SK-N-SH treated with all-trans-retinoic acid at 6 μM for 48 hours (cell line): ENCODE measurements at regions not wholly inside any gene's neighbourhood (a gene's known extent, or its start where the extent isn't known, plus 50 kb on each side); places are given as distances from the start of the nearest gene placed in this dataset.

Experiments used
- ATAC-seq: fragments of 200-7000 bp; cut with Tn5 transposase; 3 replicates; pipeline ENCODE4 v1.9.1; 2020; ENCODE audit warnings: mild to moderate bottlenecking, moderate library complexity
- ARNTL ChIP-seq: fragments of 450-650 bp; formaldehyde crosslinking; IDR thresholded peaks from 2 replicates; pipeline ENCODE4 v1.5.0; 2020; ENCODE audit warnings: low read depth, mild to moderate bottlenecking, moderate library complexity, borderline replicate concordance
- CSRNP3 ChIP-seq: fragments of 250-450 bp; sonication (Bioruptor Pico); IDR thresholded peaks from 2 replicates; pipeline ENCODE4 v1.5.1; 2021; ENCODE audit warnings: mild to moderate bottlenecking, moderate library complexity
- ESRRG ChIP-seq: fragments of 250-450 bp; sonication (Bioruptor Pico); IDR thresholded peaks from 2 replicates; pipeline ENCODE4 v1.6.1; 2021; ENCODE audit warnings: mild to moderate bottlenecking
- ISL1 ChIP-seq: fragments of 250-450 bp; sonication (Bioruptor Pico); IDR thresholded peaks from 2 replicates; pipeline ENCODE4 v2.1.2; 2022; ENCODE audit warnings: mild to moderate bottlenecking, moderate library complexity
- OSR1 ChIP-seq: fragments of 250-450 bp; sonication (Bioruptor Pico); IDR thresholded peaks from 2 replicates; pipeline ENCODE4 v1.8.0; 2022; ENCODE audit warnings: moderate library complexity, mild to moderate bottlenecking, inconsistent platforms
- SNAI2 ChIP-seq: fragments of 250-450 bp; sonication (Bioruptor Pico); IDR thresholded peaks from 2 replicates; pipeline ENCODE4 v1.5.0; 2020; ENCODE audit warnings: mild to moderate bottlenecking, moderate library complexity
- ZFP30 ChIP-seq: fragments of 450-650 bp; formaldehyde crosslinking; IDR thresholded peaks from 2 replicates; pipeline ENCODE4 v1.5.0; 2022; ENCODE audit warnings: mild to moderate bottlenecking, moderate library complexity
- ZNF70 ChIP-seq: fragments of 450-650 bp; formaldehyde crosslinking; IDR thresholded peaks from 2 replicates; pipeline ENCODE4 v1.5.0; 2020; ENCODE audit warnings: mild to moderate bottlenecking, moderate library complexity
- ZNF8 ChIP-seq: fragments of 450-650 bp; formaldehyde crosslinking; IDR thresholded peaks from 2 replicates; pipeline ENCODE4 v1.5.0; 2020; ENCODE audit warnings: mild to moderate bottlenecking, moderate library complexity
- TF ChIP-seq, protein P1 (sequence below): fragments of 250-450 bp; sonication (Bioruptor Pico); IDR thresholded peaks from 2 replicates; pipeline ENCODE4 v1.8.0; 2020; ENCODE audit warnings: mild to moderate bottlenecking, moderate library complexity, borderline replicate concordance

DNA sequence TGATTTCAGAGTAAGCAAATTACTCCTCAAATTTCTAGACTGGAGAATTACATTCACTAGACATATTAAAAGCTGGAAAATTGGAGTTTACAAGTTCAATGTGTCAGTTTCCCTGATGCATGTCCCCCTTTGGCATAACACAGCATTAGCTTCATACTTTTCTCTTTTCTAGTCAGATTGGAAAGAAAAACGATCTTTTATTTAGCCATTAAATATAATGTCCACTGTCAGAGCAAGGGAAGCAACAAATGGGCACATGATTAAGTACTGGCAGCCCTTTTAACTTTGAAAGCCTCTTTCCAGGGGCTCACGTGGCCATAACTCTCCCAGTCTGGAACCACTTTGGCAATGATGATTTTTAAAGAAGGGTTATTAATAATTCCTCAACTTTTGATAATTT is 203.3 kb downstream of the KCNN2 start (continued):
- TF ChIP-seq CSRNP3 (no peak), ZNF8 (CRISPR knock-in tag) (no peak), ISL1 (CRISPR knock-in tag) (no peak), ZFP30 (CRISPR knock-in tag) (no peak), ARNTL (CRISPR knock-in tag) (no peak), ESRRG (CRISPR knock-in tag) (no peak)

GRCh38 chr5:114561415-114561814 is 199.5 kb downstream of the KCNN2 start:
- TF ChIP-seq ISL1 (CRISPR knock-in tag) (no peak), OSR1 (CRISPR knock-in tag) (no peak), SNAI2 (no peak), ZNF70 (CRISPR knock-in tag) (no peak)
- TF ChIP-seq, protein P1, sequence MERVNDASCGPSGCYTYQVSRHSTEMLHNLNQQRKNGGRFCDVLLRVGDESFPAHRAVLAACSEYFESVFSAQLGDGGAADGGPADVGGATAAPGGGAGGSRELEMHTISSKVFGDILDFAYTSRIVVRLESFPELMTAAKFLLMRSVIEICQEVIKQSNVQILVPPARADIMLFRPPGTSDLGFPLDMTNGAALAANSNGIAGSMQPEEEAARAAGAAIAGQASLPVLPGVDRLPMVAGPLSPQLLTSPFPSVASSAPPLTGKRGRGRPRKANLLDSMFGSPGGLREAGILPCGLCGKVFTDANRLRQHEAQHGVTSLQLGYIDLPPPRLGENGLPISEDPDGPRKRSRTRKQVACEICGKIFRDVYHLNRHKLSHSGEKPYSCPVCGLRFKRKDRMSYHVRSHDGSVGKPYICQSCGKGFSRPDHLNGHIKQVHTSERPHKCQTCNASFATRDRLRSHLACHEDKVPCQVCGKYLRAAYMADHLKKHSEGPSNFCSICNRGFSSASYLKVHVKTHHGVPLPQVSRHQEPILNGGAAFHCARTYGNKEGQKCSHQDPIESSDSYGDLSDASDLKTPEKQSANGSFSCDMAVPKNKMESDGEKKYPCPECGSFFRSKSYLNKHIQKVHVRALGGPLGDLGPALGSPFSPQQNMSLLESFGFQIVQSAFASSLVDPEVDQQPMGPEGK (CRISPR knock-in tag), result no peak
- no peak for ATAC-seq
